Loucy (cell line): ENCODE measurements at regions not wholly inside any gene's neighbourhood (a gene's known extent, or its start where the extent isn't known, plus 50 kb on each side); places are given as distances from the start of the nearest gene placed in this dataset.

Experiments used
- H2AFZ ChIP-seq: fragments of 200-600 bp; sonication (generic); 2 replicates; pipeline ENCODE4 v1.6.0; 2016; ENCODE audit warnings: antibody characterized with exemption, mild to moderate bottlenecking, low read length, moderate library complexity
- H3F3A ChIP-seq: fragments of 200-600 bp; 2 replicates; pipeline ENCODE4 v1.6.0; 2016; ENCODE audit warnings: antibody characterized with exemption, low read depth, mild to moderate bottlenecking
- H3K27me3 ChIP-seq: fragments of 200-600 bp; sonication (generic); 2 replicates; pipeline ENCODE4 v1.6.1; 2014; ENCODE audit warnings: low read length, mild to moderate bottlenecking; ENCODE audit not compliant: insufficient read depth, poor library complexity, severe bottlenecking
- H3K36me3 ChIP-seq: fragments of 200-600 bp; sonication (generic); 2 replicates; pipeline ENCODE4 v1.6.1; 2016; ENCODE audit warnings: low read length; ENCODE audit not compliant: insufficient read depth
- H3K4me1 ChIP-seq: fragments of 200-600 bp; sonication (generic); 2 replicates; pipeline ENCODE4 v1.5.1; 2014; ENCODE audit warnings: low read length, mild to moderate bottlenecking; ENCODE audit not compliant: insufficient read depth, poor library complexity, severe bottlenecking
- H3K4me2 ChIP-seq: fragments of 200-600 bp; sonication (generic); 2 replicates; pipeline ENCODE4 v1.6.0; 2014; ENCODE audit warnings: antibody characterized with exemption, low read length, low read depth, mild to moderate bottlenecking; ENCODE audit not compliant: poor library complexity, severe bottlenecking
- H3K4me3 ChIP-seq: fragments of 200-600 bp; sonication (generic); 2 replicates; pipeline ENCODE4 v1.5.1; 2014; ENCODE audit warnings: low read length, mild to moderate bottlenecking, mixed read lengths; ENCODE audit not compliant: poor library complexity, severe bottlenecking
- H3K79me2 ChIP-seq: fragments of 200-600 bp; sonication (generic); 2 replicates; pipeline ENCODE4 v1.6.1; 2014; ENCODE audit warnings: low read length; ENCODE audit not compliant: insufficient read depth
- H3K9ac ChIP-seq: fragments of 200-600 bp; sonication (generic); 2 replicates; pipeline ENCODE4 v1.6.0; 2014; ENCODE audit warnings: mild to moderate bottlenecking, low read depth, low read length, moderate library complexity; ENCODE audit not compliant: poor library complexity, severe bottlenecking
- H3K9me2 ChIP-seq: fragments of 200-600 bp; sonication (generic); replicated peaks from 2 replicates; pipeline ENCODE4 v1.6.1; 2016; ENCODE audit warnings: low read depth, low read length, mixed read lengths
- H3K9me3 ChIP-seq: fragments of 200-600 bp; sonication (generic); 2 replicates; pipeline ENCODE4 v1.6.1; 2014; ENCODE audit warnings: mild to moderate bottlenecking, antibody characterized with exemption, low read length, low read depth; ENCODE audit not compliant: insufficient read depth
- H4K20me1 ChIP-seq: fragments of 200-600 bp; sonication (generic); 2 replicates; pipeline ENCODE4 v1.6.0; 2014; ENCODE audit warnings: antibody characterized with exemption, low read length, mild to moderate bottlenecking; ENCODE audit not compliant: insufficient read depth, poor library complexity, severe bottlenecking
- EZH2phosphoT487 ChIP-seq: fragments of 200-600 bp; IDR thresholded peaks from 2 replicates; pipeline ENCODE4 v1.6.1; 2018; ENCODE audit warnings: antibody characterized with exemption, mild to moderate bottlenecking, moderate library complexity, borderline replicate concordance
- TF ChIP-seq, protein P1 (sequence below): fragments of 200-600 bp; sonication (generic); conservative IDR thresholded peaks from 2 replicates; pipeline ENCODE4 v1.5.1; 2014; ENCODE audit warnings: mild to moderate bottlenecking, antibody characterized with exemption, low read length

DNA sequence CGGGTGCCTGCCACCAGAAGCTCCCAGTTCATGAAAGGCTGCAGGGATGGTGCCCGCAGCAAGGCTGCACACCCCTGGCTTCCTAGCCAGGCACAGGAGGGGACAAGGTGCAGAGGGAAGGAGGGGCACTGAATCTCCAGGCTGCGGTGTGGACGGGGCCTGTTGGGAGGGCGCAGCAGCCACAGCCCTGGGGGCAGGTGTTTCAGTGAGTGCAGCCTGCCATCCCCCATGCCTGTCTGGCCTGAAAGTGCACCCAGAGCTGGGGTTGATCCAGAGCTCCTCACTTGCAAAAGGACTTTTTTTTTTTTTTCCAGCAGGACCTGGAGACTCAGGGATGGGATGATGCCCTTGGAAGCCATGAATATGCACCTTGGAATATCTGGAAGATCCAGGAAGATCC lies 153.7 kb upstream of the C1orf174 start:
- H3F3A ChIP-seq: no peaks in the 10 kb centered on the region

GRCh38 chr1:4055294-4055967 lies 155.4 kb upstream of the C1orf174 start:
- Histone ChIP-seq H3K36me3 (no peaks in the 10 kb centered on the region), H3K79me2 (no peaks in the 10 kb centered on the region), H3K27me3 (no peaks in the 10 kb centered on the region), H3K9me2 (no peaks in the 10 kb centered on the region), H3K4me3 (no peak overlapping the region), H3K4me1 (peaks cover 11% of the 10 kb centered on the region), H3F3A (no peaks in the 10 kb centered on the region), H4K20me1 (no peaks in the 10 kb centered on the region), H2AFZ (no peak overlapping the region), H3K9me3 (no peaks in the 10 kb centered on the region), H3K9ac (no peak overlapping the region), H3K4me2 (no peak overlapping the region)
- TF ChIP-seq, protein P1, sequence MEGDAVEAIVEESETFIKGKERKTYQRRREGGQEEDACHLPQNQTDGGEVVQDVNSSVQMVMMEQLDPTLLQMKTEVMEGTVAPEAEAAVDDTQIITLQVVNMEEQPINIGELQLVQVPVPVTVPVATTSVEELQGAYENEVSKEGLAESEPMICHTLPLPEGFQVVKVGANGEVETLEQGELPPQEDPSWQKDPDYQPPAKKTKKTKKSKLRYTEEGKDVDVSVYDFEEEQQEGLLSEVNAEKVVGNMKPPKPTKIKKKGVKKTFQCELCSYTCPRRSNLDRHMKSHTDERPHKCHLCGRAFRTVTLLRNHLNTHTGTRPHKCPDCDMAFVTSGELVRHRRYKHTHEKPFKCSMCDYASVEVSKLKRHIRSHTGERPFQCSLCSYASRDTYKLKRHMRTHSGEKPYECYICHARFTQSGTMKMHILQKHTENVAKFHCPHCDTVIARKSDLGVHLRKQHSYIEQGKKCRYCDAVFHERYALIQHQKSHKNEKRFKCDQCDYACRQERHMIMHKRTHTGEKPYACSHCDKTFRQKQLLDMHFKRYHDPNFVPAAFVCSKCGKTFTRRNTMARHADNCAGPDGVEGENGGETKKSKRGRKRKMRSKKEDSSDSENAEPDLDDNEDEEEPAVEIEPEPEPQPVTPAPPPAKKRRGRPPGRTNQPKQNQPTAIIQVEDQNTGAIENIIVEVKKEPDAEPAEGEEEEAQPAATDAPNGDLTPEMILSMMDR: no peak
- TF ChIP-seq EZH2phosphoT487: no peak

More for the DNA sequence above, 153.7 kb upstream of the C1orf174 start:
- H3K4me2 ChIP-seq: no peak overlapping the region
- TF ChIP-seq, protein P1: no peak
- TF ChIP-seq EZH2phosphoT487: no peak
- no peak overlapping the region for H3K4me3 ChIP-seq
- no peak overlapping the region for H3K9ac ChIP-seq
- no peaks in the 10 kb centered on the region for H3K79me2 ChIP-seq
- H3K9me3 ChIP-seq: no peaks in the 10 kb centered on the region
- H4K20me1 ChIP-seq: no peaks in the 10 kb centered on the region
- H3K36me3 ChIP-seq: no peaks in the 10 kb centered on the region
- H3K9me2 ChIP-seq: no peaks in the 10 kb centered on the region
- no peaks in the 10 kb centered on the region for H3K27me3 ChIP-seq
- peaks cover 12% of the 10 kb centered on the region for H3K4me1 ChIP-seq
- H2AFZ ChIP-seq: no peak overlapping the region

DNA sequence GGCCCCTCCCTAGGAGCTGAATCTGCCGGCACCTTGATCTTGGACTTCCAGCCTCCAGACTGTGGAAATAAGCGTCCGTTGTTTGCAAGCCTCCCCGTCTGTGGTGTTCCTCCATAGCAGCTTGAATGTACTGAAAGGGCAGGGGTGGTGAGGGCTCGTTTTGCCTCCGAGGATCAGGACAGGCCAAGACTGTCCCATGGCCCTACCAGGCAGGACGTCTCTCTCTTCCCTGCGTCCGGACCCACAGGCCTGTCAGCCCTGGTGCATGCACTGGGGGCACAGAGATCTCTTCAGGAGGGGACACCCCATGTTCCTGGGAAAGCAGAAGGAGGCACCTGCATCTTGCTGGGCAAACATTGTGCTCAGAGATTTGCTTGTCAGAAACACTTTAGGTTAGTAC lies 156.3 kb upstream of the C1orf174 start:
- Histone ChIP-seq H3K9me2 (no peaks in the 10 kb centered on the region), H3K4me3 (no peak overlapping the region), H3K4me1 (peaks cover 11% of the 10 kb centered on the region)

More for the DNA sequence above, 156.3 kb upstream of the C1orf174 start:
- Histone ChIP-seq H3K4me2 (no peak overlapping the region), H3K9me3 (no peaks in the 10 kb centered on the region), H3K27me3 (no peaks in the 10 kb centered on the region), H3F3A (no peaks in the 10 kb centered on the region), H3K9ac (no peak overlapping the region), H4K20me1 (no peaks in the 10 kb centered on the region), H3K79me2 (no peaks in the 10 kb centered on the region), H3K36me3 (no peaks in the 10 kb centered on the region), H2AFZ (no peak overlapping the region)
- TF ChIP-seq, protein P1: no peak
- no peak for TF ChIP-seq EZH2phosphoT487
